Prostate gland (tissue), 2 donors: ENCODE measurements at regions not wholly inside any gene's neighbourhood (a gene's known extent, or its start where the extent isn't known, plus 50 kb on each side); places are given as distances from the start of the nearest gene placed in this dataset.

Source experiments
- CTCF ChIP-seq, 4 experiments: fragments of 200-600 bp in 2 of 4; fragments of 450-650 bp in 2 of 4; sonication (generic) in 2 of 4; IDR thresholded peaks; 1 replicate in 3 of 4; 2 replicates in 1 of 4; pipeline ENCODE4 v1.5.1; 2016 to 2019; ENCODE audit warnings: antibody characterized with exemption in 4 of 4, mild to moderate bottlenecking in 2 of 4, moderate library complexity in 2 of 4
- POLR2A ChIP-seq: fragments of 450-650 bp; IDR thresholded peaks from one replicate; pipeline ENCODE4 v1.6.1; 2016; ENCODE audit warnings: antibody characterized with exemption, mild to moderate bottlenecking

GRCh38 chr2:82411071-82411470, 2048.0 kb downstream of the SUCLG1 start:
- TF ChIP-seq CTCF (IDR thresholded peaks at IDR 0.05) (no peak), POLR2A (no peak)
